SK-N-SH (cell line): ENCODE measurements at regions not wholly inside any gene's neighbourhood (a gene's known extent, or its start where the extent isn't known, plus 50 kb on each side); places are given as distances from the start of the nearest gene placed in this dataset.

Experiments used
- CTCF ChIA-PET: fragments of 300-600, 350-600 bp; formaldehyde crosslinking; extraction: SDS; loops from one replicate; lab custom pipeline; 2021; lab: Yijun Ruan, JAX
- POLR2A ChIA-PET: fragments of 350-600 bp; sonication (Branson Sonifier 250); formaldehyde crosslinking; extraction: SDS; loops from one replicate; lab custom pipeline; 2020; ENCODE audit warnings: antibody characterized with exemption, inconsistent platforms; lab: Yijun Ruan, JAX
- DNase-seq: peaks from one replicate; pipeline ENCODE4 v3.0.0; 2012
- H2AFZ ChIP-seq: fragments of 200-600 bp; sonication (generic); 2 replicates; pipeline ENCODE4 v1.8.1; 2016; ENCODE audit warnings: antibody characterized with exemption, mild to moderate bottlenecking, low read depth
- H3F3A ChIP-seq: fragments of 200-600 bp; sonication (generic); replicated peaks from 2 replicates; pipeline ENCODE3; 2016; ENCODE audit warnings: antibody characterized with exemption, mild to moderate bottlenecking; ENCODE audit not compliant: insufficient read depth
- H3K27ac ChIP-seq, 2 experiments: fragments of 200-500 bp in 1 of 2; fragments of 200-600 bp in 1 of 2; sonication (Bioruptor generic) in 1 of 2; sonication (generic), shearing (Covaris generic) in 1 of 2; 2 replicates each; pipeline versions ENCODE4 v1.5.1 to v1.6.1; 2014 to 2016; ENCODE audit warnings: low read depth in 2 of 2, inconsistent platforms in 1 of 2, low read length in 1 of 2, mild to moderate bottlenecking in 1 of 2, mixed read lengths in 1 of 2
- H3K27me3 ChIP-seq: fragments of 200-600 bp; sonication (generic), shearing (Covaris generic); 2 replicates; pipeline ENCODE4 v1.6.1; 2016; ENCODE audit warnings: mixed run types; ENCODE audit not compliant: insufficient read depth
- H3K36me3 ChIP-seq, 2 experiments: fragments of 200-500 bp in 1 of 2; fragments of 200-600 bp in 1 of 2; sonication (Bioruptor generic) in 1 of 2; sonication (generic) in 1 of 2; replicated peaks in 1 of 2; 2 replicates each; pipeline versions ENCODE3 to v1.5.1; 2014 to 2016; ENCODE audit warnings: low read length in 1 of 2, mild to moderate bottlenecking in 1 of 2; ENCODE audit not compliant: insufficient read depth in 2 of 2, control insufficient read depth in 1 of 2
- H3K4me1 ChIP-seq, 2 experiments: fragments of 200-500 bp in 1 of 2; fragments of 200-600 bp in 1 of 2; sonication (Bioruptor generic) in 1 of 2; sonication (generic), shearing (Covaris generic) in 1 of 2; 2 replicates each; pipeline versions ENCODE4 v1.5.1 to v1.6.1; 2014 to 2016; ENCODE audit warnings: low read depth in 1 of 2, low read length in 1 of 2, mixed run types in 1 of 2; ENCODE audit not compliant: insufficient read depth in 2 of 2, control insufficient read depth in 1 of 2
- H3K4me2 ChIP-seq: fragments of 200-600 bp; sonication (generic), shearing (Covaris generic); 2 replicates; pipeline ENCODE4 v1.6.1; 2017; ENCODE audit warnings: mixed run types
- H3K4me3 ChIP-seq, 2 experiments: fragments of 200-500 bp in 1 of 2; fragments of 200-600 bp in 1 of 2; sonication (Bioruptor generic) in 1 of 2; sonication (generic), shearing (Covaris generic) in 1 of 2; 2 replicates each; pipeline versions ENCODE4 v1.5.1 to v1.8.1; 2014 to 2016; ENCODE audit warnings: low read depth in 2 of 2, inconsistent platforms in 1 of 2, low read length in 1 of 2, mild to moderate bottlenecking in 1 of 2, mixed read lengths in 1 of 2, moderate library complexity in 1 of 2
- H3K79me2 ChIP-seq: fragments of 200-600 bp; sonication (generic); 2 replicates; pipeline ENCODE4 v1.8.1; 2017; ENCODE audit warnings: mild to moderate bottlenecking; ENCODE audit not compliant: insufficient read depth
- H3K9ac ChIP-seq: fragments of 200-600 bp; sonication (generic); 2 replicates; pipeline ENCODE4 v1.6.1; 2017; ENCODE audit warnings: mixed run types
- H3K9me2 ChIP-seq: fragments of 200-600 bp; sonication (generic); 2 replicates; pipeline ENCODE4 v1.6.1; 2017; ENCODE audit warnings: mixed run types
- H3K9me3 ChIP-seq: fragments of 200-600 bp; sonication (generic); 2 replicates; pipeline ENCODE4 v1.6.1; 2017; ENCODE audit warnings: mixed run types, mild to moderate bottlenecking, moderate library complexity
- H4K20me1 ChIP-seq: fragments of 200-600 bp; sonication (generic); 2 replicates; pipeline ENCODE4 v1.6.1; 2017; ENCODE audit warnings: mild to moderate bottlenecking, mixed run types; ENCODE audit not compliant: insufficient read depth
- EP300 ChIP-seq, 2 experiments: IDR thresholded peaks; 2 replicates each; pipeline versions ENCODE4 v1.4.0 to v1.6.1; 2012; ENCODE audit warnings: borderline replicate concordance in 1 of 2, low read depth in 1 of 2, low read length in 1 of 2
- EZH2phosphoT487 ChIP-seq: fragments of 200-600 bp; sonication (generic); IDR thresholded peaks from 2 replicates; pipeline ENCODE4 v1.6.1; 2017; ENCODE audit warnings: low read depth, mixed run types, mild to moderate bottlenecking, antibody characterized with exemption, moderate library complexity, borderline replicate concordance
- FOSL2 ChIP-seq: IDR thresholded peaks from 2 replicates; pipeline ENCODE4 v1.4.0; 2012; ENCODE audit warnings: low read depth, mild to moderate bottlenecking, moderate library complexity, borderline replicate concordance
- FOXM1 ChIP-seq: IDR thresholded peaks from 2 replicates; pipeline ENCODE4 v1.4.0; 2012; ENCODE audit warnings: low read depth, mild to moderate bottlenecking
- GABPA ChIP-seq: IDR thresholded peaks from 2 replicates; pipeline ENCODE4 v1.4.0; 2012; ENCODE audit warnings: low read depth, mild to moderate bottlenecking
- GATA2 ChIP-seq: sonication (generic); formaldehyde crosslinking; IDR thresholded peaks from 2 replicates; pipeline ENCODE4 v1.5.0; 2020; ENCODE audit warnings: mild to moderate bottlenecking, missing genetic modification reagents
- NFIC ChIP-seq: IDR thresholded peaks from 2 replicates; pipeline ENCODE4 v1.4.0; 2012; ENCODE audit warnings: borderline replicate concordance
- NRF1 ChIP-seq: IDR thresholded peaks from 2 replicates; pipeline ENCODE4 v1.6.1; 2012; ENCODE audit warnings: low read depth, mild to moderate bottlenecking, low read length
- RXRA ChIP-seq: IDR thresholded peaks from 2 replicates; pipeline ENCODE4 v1.4.0; 2012; ENCODE audit warnings: low read depth, mild to moderate bottlenecking, borderline replicate concordance
- SMC3 ChIP-seq: IDR thresholded peaks from 2 replicates; pipeline ENCODE4 v1.6.1; 2012; ENCODE audit warnings: low read depth, low read length, improper control_type of control experiment
- TAF1 ChIP-seq: IDR thresholded peaks from 2 replicates; pipeline ENCODE4 v1.6.1; 2012; ENCODE audit warnings: low read depth, mild to moderate bottlenecking, low read length, moderate library complexity, borderline replicate concordance
- YY1 ChIP-seq: IDR thresholded peaks from 2 replicates; pipeline ENCODE4 v1.4.0; 2012; ENCODE audit warnings: low read depth, mild to moderate bottlenecking
- WGBS: methylation state at CpG from one replicate; pipeline ENCODE4 v1.1.6; 2017; ENCODE audit warnings: low lambda C conversion rate; 5-methylcytosine and 5-hydroxymethylcytosine counted together
- TF ChIP-seq, protein P1 (sequence below): IDR thresholded peaks from 2 replicates; pipeline ENCODE4 v1.4.0; 2012; ENCODE audit warnings: low read depth
- TF ChIP-seq, protein P2 (sequence below): IDR thresholded peaks from 2 replicates; pipeline ENCODE4; 2012
- TF ChIP-seq, protein P3 (sequence below): fragments of 150-350 bp; IDR thresholded peaks from 2 replicates; pipeline ENCODE4 v1.6.1; 2016; ENCODE audit warnings: mild to moderate bottlenecking, low read depth, low read length
- TF ChIP-seq, protein P4 (sequence below): IDR thresholded peaks from 2 replicates; pipeline ENCODE4 v1.4.0; 2012; ENCODE audit warnings: low read depth, borderline replicate concordance
- TF ChIP-seq, protein P5 (sequence below): IDR thresholded peaks from 2 replicates; pipeline ENCODE4 v1.4.0; 2012; ENCODE audit warnings: low read depth, borderline replicate concordance

DNA sequence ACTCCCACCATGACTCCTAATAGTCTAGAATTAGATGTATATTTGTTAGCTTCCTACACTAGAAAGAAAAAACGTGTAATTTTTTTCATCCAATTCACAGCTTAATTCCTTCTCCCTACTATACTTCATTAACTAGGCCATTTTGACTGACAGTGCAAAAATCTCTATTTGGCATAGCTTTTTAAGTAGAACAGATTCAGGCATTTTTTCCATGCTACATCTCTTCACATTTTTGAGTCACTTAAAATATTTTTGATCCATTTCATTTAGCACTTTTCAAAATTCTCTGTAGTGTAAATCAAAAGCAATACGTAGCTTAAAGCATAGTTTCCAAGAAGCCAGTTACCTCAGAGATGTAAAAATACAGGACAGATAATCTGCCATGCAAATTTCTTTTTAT lies 391.1 kb upstream of the NPVF start:
- DNase-seq = no peak
- Histone ChIP-seq H3K79me2 (no peaks in the 10 kb centered on the region), H4K20me1 (no peaks in the 10 kb centered on the region), H3K27ac (peak overlapping the region in 1 of 2 experiments; percentile 91; a peak in 2 of 4 replicates), H3K4me3 (no peak overlapping the region), H3K9me3 (no peaks in the 10 kb centered on the region), H3K4me2 (no peak overlapping the region), H3K9ac (no peak overlapping the region), H3K27me3 (no peaks in the 10 kb centered on the region), H3K4me1 (peaks cover 0 to 19% of the 10 kb centered on the region in 2 experiments; a peak in 3 of 4 replicates), H3K9me2 (no peaks in the 10 kb centered on the region), H3K36me3 (no peaks in the 10 kb centered on the region), H2AFZ (no peak overlapping the region), H3F3A (no peaks in the 10 kb centered on the region)
- TF ChIP-seq RXRA = no peak
- TF ChIP-seq, protein P1, sequence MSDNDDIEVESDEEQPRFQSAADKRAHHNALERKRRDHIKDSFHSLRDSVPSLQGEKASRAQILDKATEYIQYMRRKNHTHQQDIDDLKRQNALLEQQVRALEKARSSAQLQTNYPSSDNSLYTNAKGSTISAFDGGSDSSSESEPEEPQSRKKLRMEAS = no peak
- TF ChIP-seq, protein P2, sequence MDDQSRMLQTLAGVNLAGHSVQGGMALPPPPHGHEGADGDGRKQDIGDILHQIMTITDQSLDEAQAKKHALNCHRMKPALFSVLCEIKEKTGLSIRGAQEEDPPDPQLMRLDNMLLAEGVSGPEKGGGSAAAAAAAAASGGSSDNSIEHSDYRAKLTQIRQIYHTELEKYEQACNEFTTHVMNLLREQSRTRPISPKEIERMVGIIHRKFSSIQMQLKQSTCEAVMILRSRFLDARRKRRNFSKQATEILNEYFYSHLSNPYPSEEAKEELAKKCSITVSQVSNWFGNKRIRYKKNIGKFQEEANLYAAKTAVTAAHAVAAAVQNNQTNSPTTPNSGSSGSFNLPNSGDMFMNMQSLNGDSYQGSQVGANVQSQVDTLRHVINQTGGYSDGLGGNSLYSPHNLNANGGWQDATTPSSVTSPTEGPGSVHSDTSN = no peak
- no peak for TF ChIP-seq FOSL2
- TF ChIP-seq, protein P3, sequence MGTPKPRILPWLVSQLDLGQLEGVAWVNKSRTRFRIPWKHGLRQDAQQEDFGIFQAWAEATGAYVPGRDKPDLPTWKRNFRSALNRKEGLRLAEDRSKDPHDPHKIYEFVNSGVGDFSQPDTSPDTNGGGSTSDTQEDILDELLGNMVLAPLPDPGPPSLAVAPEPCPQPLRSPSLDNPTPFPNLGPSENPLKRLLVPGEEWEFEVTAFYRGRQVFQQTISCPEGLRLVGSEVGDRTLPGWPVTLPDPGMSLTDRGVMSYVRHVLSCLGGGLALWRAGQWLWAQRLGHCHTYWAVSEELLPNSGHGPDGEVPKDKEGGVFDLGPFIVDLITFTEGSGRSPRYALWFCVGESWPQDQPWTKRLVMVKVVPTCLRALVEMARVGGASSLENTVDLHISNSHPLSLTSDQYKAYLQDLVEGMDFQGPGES = no peak
- TF ChIP-seq, protein P4, sequence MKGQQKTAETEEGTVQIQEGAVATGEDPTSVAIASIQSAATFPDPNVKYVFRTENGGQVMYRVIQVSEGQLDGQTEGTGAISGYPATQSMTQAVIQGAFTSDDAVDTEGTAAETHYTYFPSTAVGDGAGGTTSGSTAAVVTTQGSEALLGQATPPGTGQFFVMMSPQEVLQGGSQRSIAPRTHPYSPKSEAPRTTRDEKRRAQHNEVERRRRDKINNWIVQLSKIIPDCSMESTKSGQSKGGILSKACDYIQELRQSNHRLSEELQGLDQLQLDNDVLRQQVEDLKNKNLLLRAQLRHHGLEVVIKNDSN = no peak
- no peak for TF ChIP-seq SMC3
- TF ChIP-seq GABPA = no peak
- TF ChIP-seq EP300 (IDR thresholded peaks at IDR 0.05; ENCODE audit: borderline replicate concordance in 1 of 2, low read depth in 1 of 2, low read length in 1 of 2) = no peak
- TF ChIP-seq FOXM1 = no peak
- TF ChIP-seq EZH2phosphoT487 = no peak
- no peak for TF ChIP-seq TAF1
- TF ChIP-seq NFIC = no peak
- TF ChIP-seq NRF1 = no peak
- no peak for TF ChIP-seq GATA2 (CRISPR knock-in tag)
- no peak for TF ChIP-seq YY1
- TF ChIP-seq, protein P5, sequence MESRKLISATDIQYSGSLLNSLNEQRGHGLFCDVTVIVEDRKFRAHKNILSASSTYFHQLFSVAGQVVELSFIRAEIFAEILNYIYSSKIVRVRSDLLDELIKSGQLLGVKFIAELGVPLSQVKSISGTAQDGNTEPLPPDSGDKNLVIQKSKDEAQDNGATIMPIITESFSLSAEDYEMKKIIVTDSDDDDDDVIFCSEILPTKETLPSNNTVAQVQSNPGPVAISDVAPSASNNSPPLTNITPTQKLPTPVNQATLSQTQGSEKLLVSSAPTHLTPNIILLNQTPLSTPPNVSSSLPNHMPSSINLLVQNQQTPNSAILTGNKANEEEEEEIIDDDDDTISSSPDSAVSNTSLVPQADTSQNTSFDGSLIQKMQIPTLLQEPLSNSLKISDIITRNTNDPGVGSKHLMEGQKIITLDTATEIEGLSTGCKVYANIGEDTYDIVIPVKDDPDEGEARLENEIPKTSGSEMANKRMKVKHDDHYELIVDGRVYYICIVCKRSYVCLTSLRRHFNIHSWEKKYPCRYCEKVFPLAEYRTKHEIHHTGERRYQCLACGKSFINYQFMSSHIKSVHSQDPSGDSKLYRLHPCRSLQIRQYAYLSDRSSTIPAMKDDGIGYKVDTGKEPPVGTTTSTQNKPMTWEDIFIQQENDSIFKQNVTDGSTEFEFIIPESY = no peak
- ChIA-PET POLR2A (interaction anchor here (1.6 kb wide), 1 partner anchor 226 kb away, joined by 5 read pairs; no protein-coding TSS in a partner anchor), CTCF (interaction anchor here (0.7 to 2.6 kb wide), 12 partner anchors 14 to 564 kb away, joined by 3 to 13 read pairs (median 4); no protein-coding TSS in a partner anchor)
- whole genome bisulfite sequencing = 8% methylated on average over 2 of the region's 2 CpGs
